BJ (cell line): ENCODE measurements at regions not wholly inside any gene's neighbourhood (a gene's known extent, or its start where the extent isn't known, plus 50 kb on each side); places are given as distances from the start of the nearest gene placed in this dataset.
"Not testable (repeated sequence)": the region's sequence is repeated elsewhere in the genome, so short reads cannot be mapped to it uniquely, and the experiment has no call there.

ENCODE experiments used
- CTCF ChIA-PET: fragments of 350-600 bp; formaldehyde crosslinking; extraction: SDS; loops from one replicate; lab custom pipeline; 2021; ENCODE audit warnings: antibody characterized with exemption, inconsistent platforms; lab: Yijun Ruan, JAX
- POLR2A ChIA-PET: fragments of 300-600 bp; sonication (Branson Sonifier 250); formaldehyde crosslinking; extraction: SDS; loops from one replicate; lab custom pipeline; 2021; ENCODE audit warnings: antibody characterized with exemption; lab: Charles Lee
- DNase-seq: peaks from one replicate; pipeline ENCODE4 v3.0.0-alpha.2; 2011; ENCODE audit warnings: low read depth
- H3K27me3 ChIP-seq: 2 replicates; pipeline ENCODE4 v1.6.0; 2011; ENCODE audit warnings: low read length; ENCODE audit not compliant: control insufficient read depth, insufficient read depth
- H3K36me3 ChIP-seq: 2 replicates; pipeline ENCODE4 v1.5.1; 2011; ENCODE audit warnings: low read length; ENCODE audit not compliant: control insufficient read depth, insufficient read depth
- H3K4me3 ChIP-seq: 2 replicates; pipeline ENCODE4 v1.5.1; 2011; ENCODE audit warnings: low read depth, mild to moderate bottlenecking, control low read depth, low read length
- CTCF ChIP-seq: IDR thresholded peaks from 2 replicates; pipeline ENCODE4 v1.5.1; 2011; ENCODE audit warnings: low read depth, mild to moderate bottlenecking, control low read depth, inconsistent platforms, low read length, moderate library complexity; ENCODE audit not compliant: insufficient read depth

GRCh38 chr14:34381304-34381703 lies 80.7 kb downstream of the SPTSSA start:
- DNase-seq, POLR2A ChIA-PET, CTCF ChIA-PET, H3K4me3 ChIP-seq, H3K36me3 ChIP-seq, H3K27me3 ChIP-seq: not testable (repeated sequence)

GRCh38 chr14:34380471-34380845 lies 81.6 kb downstream of the SPTSSA start:
- no peak for TF ChIP-seq CTCF
- H3K36me3 ChIP-seq, result no peaks in the 10 kb centered on the region
- POLR2A ChIA-PET, result no interaction called here
- DNase-seq, result no peak
- H3K27me3 ChIP-seq, result peaks cover 5% of the 10 kb centered on the region; the same call in 1 of the 2 replicates
- H3K4me3 ChIP-seq, result no peak overlapping the region
- CTCF ChIA-PET, result no interaction called here

- H3K4me3 ChIP-seq, result no peak overlapping the region
- peaks cover 5% of the 10 kb centered on the region; the same call in 1 of the 2 replicates for H3K27me3 ChIP-seq
- ChIA-PET POLR2A (interaction anchor here (0.7 kb wide), 1 partner anchor 9 kb away, joined by 3 read pairs; no protein-coding TSS in a partner anchor), CTCF (no interaction called here)
- no peak for DNase-seq
- no peak for TF ChIP-seq CTCF
- H3K36me3 ChIP-seq, result no peaks in the 10 kb centered on the region
These were observed 82.1 kb downstream of the SPTSSA start for GRCh38 chr14:34379816-34380470.

GRCh38 chr14:34376649-34377267 lies 85.3 kb downstream of the SPTSSA start:
- H3K36me3 ChIP-seq, result no peaks in the 10 kb centered on the region
- 0 out of 2 replicates have a peak, but pooled peaks cover 2% of the 10 kb centered on the region for H3K27me3 ChIP-seq
- TF ChIP-seq CTCF, result no peak
- ChIA-PET POLR2A (no interaction called here), CTCF (no interaction called here)
- no peak overlapping the region for H3K4me3 ChIP-seq
- DNase-seq, result no peak

GRCh38 chr14:34374998-34375740 lies 86.9 kb downstream of the SPTSSA start:
- CTCF ChIA-PET, result no interaction called here
- POLR2A ChIA-PET, result no interaction called here
- 0 out of 2 replicates have a peak, but pooled peaks cover 2% of the 10 kb centered on the region for H3K27me3 ChIP-seq
- no peak for TF ChIP-seq CTCF
- H3K36me3 ChIP-seq, result no peaks in the 10 kb centered on the region
- no peak for DNase-seq
- H3K4me3 ChIP-seq, result no peak overlapping the region
